ENCODE measurements at regions not wholly inside any gene's neighbourhood (a gene's known extent, or its start where the extent isn't known, plus 50 kb on each side); places are given as distances from the start of the nearest gene placed in this dataset.

DNA sequence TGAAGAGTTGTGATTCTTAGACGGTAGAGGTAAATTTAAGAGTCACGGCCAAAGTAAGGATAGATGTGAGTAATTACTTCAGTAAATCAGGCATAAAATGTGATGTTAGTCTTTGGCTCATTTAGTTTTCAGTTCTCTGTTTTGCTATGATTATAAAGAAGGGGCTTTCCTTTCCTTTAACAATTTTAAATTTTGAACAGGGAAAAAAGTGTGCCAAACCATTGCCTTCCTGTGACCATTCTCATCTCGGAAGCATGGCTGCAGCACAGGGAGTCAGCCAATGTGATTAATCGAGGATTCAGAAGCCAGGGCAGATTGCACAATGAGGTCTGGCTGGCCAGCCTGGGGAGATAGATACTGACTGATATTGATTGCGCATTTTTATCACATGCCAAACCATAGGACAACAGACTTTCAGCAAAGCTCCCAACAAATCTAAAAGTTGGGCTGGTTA is 480.2 kb upstream of the PRICKLE1 start:
- intact Hi-C loops (cut with micrococcal nuclease), result no loop called here
- H2AFZ ChIP-seq (ENCODE audit: low read depth, low read length, poor library complexity, severe bottlenecking), result peak overlapping the region; percentile 1
- H4K20me1 ChIP-seq (ENCODE audit: insufficient read depth), result no peaks in the 10 kb centered on the region
- no peaks in the 10 kb centered on the region for H3K9me2 ChIP-seq (ENCODE audit: insufficient read depth)
- no peaks in the 10 kb centered on the region for H3K4me1 ChIP-seq (ENCODE audit: control insufficient read depth in 1 of 2, insufficient read depth in 2 of 2, low read length in 2 of 2)
- POLR2A ChIA-PET, result no interaction called here
- H3K27me3 ChIP-seq (ENCODE audit: insufficient read depth, low read length), result no peaks in the 10 kb centered on the region
- no peaks in the 10 kb centered on the region for H3K9me3 ChIP-seq (ENCODE audit: control insufficient read depth in 1 of 2, insufficient read depth in 1 of 2, low read depth in 1 of 2, low read length in 2 of 2)
- ATAC-seq (no peak), DNase-seq (ENCODE audit: low read depth, low spot score) (no peak)
- H3K9ac ChIP-seq (ENCODE audit: low read length), result no peak overlapping the region
- H3K27ac ChIP-seq (ENCODE audit: low read depth, low read length), result no peak overlapping the region
- no peak overlapping the region for H3K4me2 ChIP-seq (ENCODE audit: low read length)
- no peaks in the 10 kb centered on the region for H3K36me3 ChIP-seq (ENCODE audit: control insufficient read depth in 1 of 2, insufficient read depth in 2 of 2, low read length in 2 of 2)
- RAD21 ChIA-PET (ENCODE audit: low non-redundant PET in 1 of 2, low total read pairs in 2 of 2, uncharacterized antibody in 2 of 2, unreplicated experiment in 2 of 2), result no interaction called here
- BruUV-seq (replicated peaks), result no TSS peak
- TF ChIP-seq TCF7L2 (IDR thresholded peaks at IDR 0.05; ENCODE audit: borderline replicate concordance, extremely low read depth, insufficient read depth, insufficient read length), result no peak
- TF ChIP-seq RAD21 (IDR thresholded peaks at IDR 0.05; ENCODE audit: low read depth), result no peak
- TF ChIP-seq, protein P1, sequence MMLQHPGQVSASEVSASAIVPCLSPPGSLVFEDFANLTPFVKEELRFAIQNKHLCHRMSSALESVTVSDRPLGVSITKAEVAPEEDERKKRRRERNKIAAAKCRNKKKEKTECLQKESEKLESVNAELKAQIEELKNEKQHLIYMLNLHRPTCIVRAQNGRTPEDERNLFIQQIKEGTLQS (IDR thresholded peaks at IDR 0.05), result no peak
- no peak for TF ChIP-seq CBX3 (IDR thresholded peaks at IDR 0.05; ENCODE audit: low read depth)
- TF ChIP-seq ELF1 (IDR thresholded peaks at IDR 0.05; ENCODE audit: borderline replicate concordance, low read depth), result no peak
- no peak for TF ChIP-seq JUND (IDR thresholded peaks at IDR 0.05)
- no peak for TF ChIP-seq YY1 (IDR thresholded peaks at IDR 0.05; ENCODE audit: extremely low read depth, insufficient replicate concordance, low read depth, low read length)
- H3K79me2 ChIP-seq (ENCODE audit: insufficient read depth, low read length), result no peaks in the 10 kb centered on the region
- CTCF ChIA-PET, result no interaction called here
- H3K4me3 ChIP-seq (replicated peaks in 1 of 2; ENCODE audit: low read depth in 1 of 2, low read length in 2 of 2), result no peak overlapping the region

DNA sequence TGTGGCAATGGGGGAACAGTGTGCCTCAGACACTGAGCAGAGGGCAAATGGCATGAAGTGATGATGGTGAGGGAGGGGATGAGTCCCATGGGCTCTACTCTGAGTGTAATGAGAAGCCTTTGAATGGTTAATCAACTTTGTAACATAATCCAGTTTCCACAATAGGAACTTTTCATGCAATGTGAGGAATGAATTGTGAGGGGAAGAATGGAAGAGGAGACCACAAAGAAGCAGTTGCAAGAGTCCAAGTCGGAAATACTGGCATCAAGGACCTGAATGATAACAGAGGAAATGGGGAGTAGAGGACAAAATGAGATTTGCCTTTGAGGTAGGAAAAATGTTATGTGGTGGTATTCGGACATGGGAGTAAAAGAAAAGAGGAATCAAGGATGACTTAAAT is 476.9 kb upstream of the PRICKLE1 start:
- H3K9me3 ChIP-seq (ENCODE audit: control insufficient read depth in 1 of 2, insufficient read depth in 1 of 2, low read depth in 1 of 2, low read length in 2 of 2), result no peaks in the 10 kb centered on the region
- no peaks in the 10 kb centered on the region for H3K79me2 ChIP-seq (ENCODE audit: insufficient read depth, low read length)
- no peaks in the 10 kb centered on the region for H3K27me3 ChIP-seq (ENCODE audit: insufficient read depth, low read length)
- H3K4me2 ChIP-seq (ENCODE audit: low read length), result no peak overlapping the region
- H4K20me1 ChIP-seq (ENCODE audit: insufficient read depth), result no peaks in the 10 kb centered on the region
- ChIA-PET RAD21 (ENCODE audit: low non-redundant PET in 1 of 2, low total read pairs in 2 of 2, uncharacterized antibody in 2 of 2, unreplicated experiment in 2 of 2) (no interaction called here), POLR2A (no interaction called here), CTCF (no interaction called here)
- ATAC-seq (no peak), DNase-seq (ENCODE audit: low read depth, low spot score) (no peak)
- no peaks in the 10 kb centered on the region for H3K9me2 ChIP-seq (ENCODE audit: insufficient read depth)
- TF ChIP-seq ZNF274 (IDR thresholded peaks at IDR 0.05; ENCODE audit: low read depth, low read length), result no peak
- no peak for TF ChIP-seq RAD21 (IDR thresholded peaks at IDR 0.05; ENCODE audit: low read depth)
- TF ChIP-seq, protein P2, sequence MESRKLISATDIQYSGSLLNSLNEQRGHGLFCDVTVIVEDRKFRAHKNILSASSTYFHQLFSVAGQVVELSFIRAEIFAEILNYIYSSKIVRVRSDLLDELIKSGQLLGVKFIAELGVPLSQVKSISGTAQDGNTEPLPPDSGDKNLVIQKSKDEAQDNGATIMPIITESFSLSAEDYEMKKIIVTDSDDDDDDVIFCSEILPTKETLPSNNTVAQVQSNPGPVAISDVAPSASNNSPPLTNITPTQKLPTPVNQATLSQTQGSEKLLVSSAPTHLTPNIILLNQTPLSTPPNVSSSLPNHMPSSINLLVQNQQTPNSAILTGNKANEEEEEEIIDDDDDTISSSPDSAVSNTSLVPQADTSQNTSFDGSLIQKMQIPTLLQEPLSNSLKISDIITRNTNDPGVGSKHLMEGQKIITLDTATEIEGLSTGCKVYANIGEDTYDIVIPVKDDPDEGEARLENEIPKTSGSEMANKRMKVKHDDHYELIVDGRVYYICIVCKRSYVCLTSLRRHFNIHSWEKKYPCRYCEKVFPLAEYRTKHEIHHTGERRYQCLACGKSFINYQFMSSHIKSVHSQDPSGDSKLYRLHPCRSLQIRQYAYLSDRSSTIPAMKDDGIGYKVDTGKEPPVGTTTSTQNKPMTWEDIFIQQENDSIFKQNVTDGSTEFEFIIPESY (IDR thresholded peaks at IDR 0.05; ENCODE audit: extremely low read depth, insufficient replicate concordance, low read length), result no peak
- no peak for TF ChIP-seq TCF7L2 (IDR thresholded peaks at IDR 0.05; ENCODE audit: borderline replicate concordance, extremely low read depth, insufficient read depth, insufficient read length)
- TF ChIP-seq FOSL1 (IDR thresholded peaks at IDR 0.05; ENCODE audit: low read depth), result no peak
- TF ChIP-seq, protein P1 (IDR thresholded peaks at IDR 0.05), result no peak
- TF ChIP-seq CBX3 (IDR thresholded peaks at IDR 0.05; ENCODE audit: low read depth), result no peak
- TF ChIP-seq, protein P3, sequence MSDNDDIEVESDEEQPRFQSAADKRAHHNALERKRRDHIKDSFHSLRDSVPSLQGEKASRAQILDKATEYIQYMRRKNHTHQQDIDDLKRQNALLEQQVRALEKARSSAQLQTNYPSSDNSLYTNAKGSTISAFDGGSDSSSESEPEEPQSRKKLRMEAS (IDR thresholded peaks at IDR 0.05), result no peak
- TF ChIP-seq CEBPB (IDR thresholded peaks at IDR 0.05; ENCODE audit: low read depth), result no peak
- no peak for TF ChIP-seq SIN3A (IDR thresholded peaks at IDR 0.05; ENCODE audit: low read depth)
- TF ChIP-seq POLR2AphosphoS5 (IDR thresholded peaks at IDR 0.05; ENCODE audit: low read depth, low read length), result no peak
- H3K27ac ChIP-seq (ENCODE audit: low read depth, low read length), result no peak overlapping the region
- H2AFZ ChIP-seq (ENCODE audit: low read depth, low read length, poor library complexity, severe bottlenecking), result no peak overlapping the region
- no TSS peak for BruUV-seq (replicated peaks)
- no peak overlapping the region for H3K9ac ChIP-seq (ENCODE audit: low read length)
- intact Hi-C loops (cut with micrococcal nuclease), result no loop called here
- no peaks in the 10 kb centered on the region for H3K4me1 ChIP-seq (ENCODE audit: control insufficient read depth in 1 of 2, insufficient read depth in 2 of 2, low read length in 2 of 2)
- no peak overlapping the region for H3K4me3 ChIP-seq (replicated peaks in 1 of 2; ENCODE audit: low read depth in 1 of 2, low read length in 2 of 2)
- H3K36me3 ChIP-seq (ENCODE audit: control insufficient read depth in 1 of 2, insufficient read depth in 2 of 2, low read length in 2 of 2), result no peaks in the 10 kb centered on the region
